Brain microvascular endothelial cell (primary cell): ENCODE measurements at regions not wholly inside any gene's neighbourhood (a gene's known extent, or its start where the extent isn't known, plus 50 kb on each side); places are given as distances from the start of the nearest gene placed in this dataset.

Source experiments
- DNase-seq: peaks from one replicate; pipeline ENCODE4 v3.0.0-alpha.2; 2020
- H3K27ac ChIP-seq: fragments of 250-450 bp; sonication (Bioruptor Pico); 2 replicates; pipeline ENCODE4 v1.5.1; 2020; ENCODE audit warnings: mild to moderate bottlenecking, moderate library complexity
- H3K27me3 ChIP-seq: fragments of 250-450 bp; sonication (Bioruptor Pico); replicated peaks from 2 replicates; pipeline ENCODE4 v1.5.1; 2020; ENCODE audit warnings: mild to moderate bottlenecking
- H3K36me3 ChIP-seq: fragments of 250-450 bp; sonication (Bioruptor Pico); replicated peaks from 2 replicates; pipeline ENCODE4 v1.5.1; 2020; ENCODE audit warnings: mild to moderate bottlenecking
- H3K4me3 ChIP-seq: 2 replicates; pipeline ENCODE4 v1.5.1; 2011; ENCODE audit warnings: low read depth, mild to moderate bottlenecking, control low read depth, low read length, moderate library complexity
- in situ Hi-C: cut with HindIII; loops from 2 replicates; pipeline ENCODE4 v1.10.0; 2017; ENCODE audit warnings: low sequenced_read_pairs, low pct_ligation_motif_present
- TF ChIP-seq, protein P1 (sequence below): IDR thresholded peaks from 2 replicates; pipeline ENCODE4 v1.5.1; 2011; ENCODE audit warnings: low read depth, mild to moderate bottlenecking, moderate library complexity, low read length, control low read depth, inconsistent platforms; ENCODE audit errors: missing control alignments

DNA sequence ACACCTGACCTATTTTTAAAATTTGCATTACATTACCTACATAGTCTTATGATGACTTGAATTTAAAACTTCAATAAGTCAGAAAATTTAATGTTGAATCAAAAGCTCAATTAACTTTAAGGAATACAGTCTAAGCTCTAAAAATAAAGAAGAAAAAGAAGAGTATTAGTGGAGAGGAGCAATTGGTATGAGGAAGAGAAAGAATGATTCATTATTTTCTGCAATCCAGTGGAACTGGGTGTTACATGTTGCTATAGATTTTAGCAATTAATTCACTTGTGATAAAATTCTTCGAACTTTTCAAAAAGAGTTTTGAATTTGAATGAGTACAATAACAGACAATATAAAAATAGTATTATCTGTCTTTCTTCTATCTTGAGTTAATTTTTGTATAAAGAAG, 158.9 kb upstream of the POT1 start:
- Histone ChIP-seq H3K27me3 (no peaks in the 10 kb centered on the region), H3K36me3 (no peaks in the 10 kb centered on the region), H3K27ac (no peak overlapping the region), H3K4me3 (no peak overlapping the region)
- no peak for DNase-seq
- in situ Hi-C loops: no loop called here
- TF ChIP-seq, protein P1, sequence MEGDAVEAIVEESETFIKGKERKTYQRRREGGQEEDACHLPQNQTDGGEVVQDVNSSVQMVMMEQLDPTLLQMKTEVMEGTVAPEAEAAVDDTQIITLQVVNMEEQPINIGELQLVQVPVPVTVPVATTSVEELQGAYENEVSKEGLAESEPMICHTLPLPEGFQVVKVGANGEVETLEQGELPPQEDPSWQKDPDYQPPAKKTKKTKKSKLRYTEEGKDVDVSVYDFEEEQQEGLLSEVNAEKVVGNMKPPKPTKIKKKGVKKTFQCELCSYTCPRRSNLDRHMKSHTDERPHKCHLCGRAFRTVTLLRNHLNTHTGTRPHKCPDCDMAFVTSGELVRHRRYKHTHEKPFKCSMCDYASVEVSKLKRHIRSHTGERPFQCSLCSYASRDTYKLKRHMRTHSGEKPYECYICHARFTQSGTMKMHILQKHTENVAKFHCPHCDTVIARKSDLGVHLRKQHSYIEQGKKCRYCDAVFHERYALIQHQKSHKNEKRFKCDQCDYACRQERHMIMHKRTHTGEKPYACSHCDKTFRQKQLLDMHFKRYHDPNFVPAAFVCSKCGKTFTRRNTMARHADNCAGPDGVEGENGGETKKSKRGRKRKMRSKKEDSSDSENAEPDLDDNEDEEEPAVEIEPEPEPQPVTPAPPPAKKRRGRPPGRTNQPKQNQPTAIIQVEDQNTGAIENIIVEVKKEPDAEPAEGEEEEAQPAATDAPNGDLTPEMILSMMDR: no peak

DNA sequence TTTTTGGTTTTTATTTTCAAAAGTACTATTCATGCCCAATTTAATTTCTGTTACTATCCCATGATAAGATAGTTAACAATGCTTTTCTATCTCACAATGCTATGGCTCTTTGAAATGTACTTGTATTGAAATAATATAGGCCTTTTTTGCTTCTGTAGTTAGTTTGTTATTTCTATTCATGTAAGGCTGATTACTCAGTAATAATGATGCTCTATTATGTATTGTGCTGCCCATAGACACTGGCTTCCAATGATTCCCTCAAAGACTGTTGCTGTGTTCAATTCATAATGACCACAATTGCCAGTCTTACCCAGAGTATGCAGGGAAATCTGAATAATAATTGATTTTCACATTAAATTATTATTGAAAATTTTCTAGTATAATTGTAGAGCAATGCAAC, 155.5 kb upstream of the POT1 start:
- Histone ChIP-seq H3K4me3 (no peak overlapping the region), H3K27me3 (no peaks in the 10 kb centered on the region), H3K27ac (no peak overlapping the region), H3K36me3 (no peaks in the 10 kb centered on the region)
- in situ Hi-C loops: no loop called here
- DNase-seq: no peak
- TF ChIP-seq, protein P1: no peak

DNA sequence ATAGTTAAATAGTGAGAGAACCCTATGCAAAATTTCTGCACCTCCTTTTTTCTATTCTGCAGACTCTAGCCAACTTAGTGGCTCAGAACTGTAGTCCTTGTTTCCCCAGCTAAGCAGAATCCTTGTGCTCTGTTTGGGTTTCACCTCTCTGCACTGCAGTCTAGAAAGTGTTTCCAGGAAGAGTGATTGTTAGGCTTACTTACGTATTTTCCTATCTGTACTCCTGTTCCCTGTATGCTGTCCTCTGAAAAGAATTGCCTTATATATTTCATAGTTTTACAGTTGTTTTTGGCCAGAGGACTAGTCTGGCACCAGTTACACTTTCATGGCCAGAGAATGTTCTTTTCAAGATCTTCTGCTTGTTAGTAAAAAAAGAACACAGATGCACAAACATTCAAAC, 154.6 kb upstream of the POT1 start:
- TF ChIP-seq, protein P1: no peak
- Histone ChIP-seq H3K27me3 (no peaks in the 10 kb centered on the region), H3K4me3 (no peak overlapping the region), H3K36me3 (no peaks in the 10 kb centered on the region), H3K27ac (no peak overlapping the region)
- no peak for DNase-seq
- in situ Hi-C loops: no loop called here

DNA sequence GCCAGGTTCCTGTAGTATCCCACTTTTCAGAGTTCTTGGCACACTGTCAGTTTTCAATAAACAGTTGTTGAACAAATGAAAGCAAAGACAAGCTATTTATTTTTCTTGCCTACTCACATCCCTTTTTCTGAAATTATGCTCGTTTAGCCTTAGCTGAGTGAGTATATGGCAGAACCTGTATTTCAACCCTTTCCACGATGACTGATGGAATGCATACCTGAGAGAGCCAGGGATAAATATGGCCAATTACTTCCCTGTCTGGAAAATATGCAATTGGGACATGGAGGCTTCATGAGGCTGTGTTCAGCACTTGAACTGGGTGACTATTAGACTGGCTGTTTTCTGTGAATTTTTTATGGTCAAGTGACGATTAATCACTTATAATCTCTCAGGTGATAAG, 144.5 kb upstream of the POT1 start:
- no peak for DNase-seq
- Histone ChIP-seq H3K27ac (no peak overlapping the region), H3K36me3 (no peaks in the 10 kb centered on the region), H3K27me3 (no peaks in the 10 kb centered on the region), H3K4me3 (no peak overlapping the region)
- in situ Hi-C loops: no loop called here
- TF ChIP-seq, protein P1: no peak

DNA sequence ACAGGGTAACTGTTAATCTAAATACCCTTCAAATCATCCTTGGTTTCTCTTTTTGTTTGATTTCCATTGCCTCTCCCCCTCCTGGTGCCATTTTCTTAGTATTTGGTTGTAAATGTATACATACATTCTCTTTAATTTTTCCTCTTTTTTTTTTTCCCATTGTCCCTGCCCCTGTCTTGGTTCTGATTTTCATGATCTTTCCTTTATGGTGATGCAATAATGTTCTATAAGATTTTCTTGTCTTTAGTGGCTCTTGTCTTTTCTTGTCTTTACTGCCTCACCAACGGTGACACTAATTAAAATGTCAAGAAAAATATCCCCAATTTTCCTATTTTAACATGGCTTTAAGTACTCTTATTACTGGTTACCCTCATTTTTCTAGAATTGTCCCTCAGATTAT, 135.9 kb upstream of the POT1 start:
- H3K27me3 ChIP-seq: no peaks in the 10 kb centered on the region
- H3K27ac ChIP-seq: no peak overlapping the region
- DNase-seq: no peak
- no peaks in the 10 kb centered on the region for H3K36me3 ChIP-seq
- in situ Hi-C loops: no loop called here
- TF ChIP-seq, protein P1: no peak
- H3K4me3 ChIP-seq: no peak overlapping the region

DNA sequence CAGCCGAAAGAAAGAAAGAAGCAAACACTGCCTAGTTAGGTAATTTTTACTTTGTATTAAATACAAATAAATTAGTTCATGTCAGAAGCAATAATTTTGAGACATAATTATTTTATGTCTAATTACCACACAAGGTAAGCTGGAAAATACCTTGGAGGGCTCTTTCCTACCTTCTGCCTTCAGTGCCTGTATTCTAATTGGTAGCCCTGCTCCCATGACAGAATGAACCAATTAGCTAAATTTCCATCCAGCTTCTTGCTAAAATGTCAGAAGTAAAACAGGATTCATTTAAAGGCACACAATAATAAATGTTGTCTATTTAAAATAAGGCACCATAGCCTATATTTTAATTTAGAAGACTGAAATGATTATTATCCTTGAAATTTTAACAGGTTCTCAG, 135.4 kb upstream of the POT1 start:
- in situ Hi-C loops: no loop called here
- TF ChIP-seq, protein P1: no peak

More for the DNA sequence above, 135.4 kb upstream of the POT1 start:
- Histone ChIP-seq H3K27ac (no peak overlapping the region), H3K4me3 (no peak overlapping the region), H3K27me3 (no peaks in the 10 kb centered on the region), H3K36me3 (no peaks in the 10 kb centered on the region)
- no peak for DNase-seq
